Lower leg skin (tissue), 3 donors: ENCODE measurements at regions not wholly inside any gene's neighbourhood (a gene's known extent, or its start where the extent isn't known, plus 50 kb on each side); places are given as distances from the start of the nearest gene placed in this dataset.

ENCODE experiments used
- POLR2A ChIP-seq, 2 donors: fragments of 450-650 bp; IDR thresholded peaks; one replicate each; pipeline ENCODE4 v1.6.1; 2016 to 2017; ENCODE audit warnings: antibody characterized with exemption in 2 of 2, mild to moderate bottlenecking in 1 of 2, moderate library complexity in 1 of 2
- TF ChIP-seq, protein P1 (sequence below), 3 donors: fragments of 450-650 bp; IDR thresholded peaks; one replicate each; pipeline ENCODE4 v1.5.1; 2016; ENCODE audit warnings: antibody characterized with exemption in 3 of 3, mild to moderate bottlenecking in 3 of 3, moderate library complexity in 2 of 3

DNA sequence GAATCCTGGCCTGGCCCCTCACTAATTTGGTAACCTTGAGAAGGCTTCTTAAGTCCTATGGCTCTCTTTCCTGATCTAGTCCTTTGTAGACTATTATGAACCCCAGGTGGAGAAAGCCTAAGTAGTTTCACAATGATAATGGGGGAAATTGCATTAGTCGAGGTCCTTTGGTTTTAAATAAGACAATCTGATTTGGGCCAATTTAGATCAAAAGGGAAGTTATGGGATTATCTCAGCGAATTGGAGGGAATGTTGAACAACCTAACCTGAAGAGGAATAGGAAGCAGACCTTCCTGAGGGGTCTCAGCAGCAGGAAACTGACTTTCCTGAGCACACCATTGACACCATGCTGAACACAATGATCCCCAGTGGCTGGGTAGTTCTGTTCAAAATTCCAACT, 331.5 kb downstream of the PRDM5 start:
- TF ChIP-seq, protein P1, sequence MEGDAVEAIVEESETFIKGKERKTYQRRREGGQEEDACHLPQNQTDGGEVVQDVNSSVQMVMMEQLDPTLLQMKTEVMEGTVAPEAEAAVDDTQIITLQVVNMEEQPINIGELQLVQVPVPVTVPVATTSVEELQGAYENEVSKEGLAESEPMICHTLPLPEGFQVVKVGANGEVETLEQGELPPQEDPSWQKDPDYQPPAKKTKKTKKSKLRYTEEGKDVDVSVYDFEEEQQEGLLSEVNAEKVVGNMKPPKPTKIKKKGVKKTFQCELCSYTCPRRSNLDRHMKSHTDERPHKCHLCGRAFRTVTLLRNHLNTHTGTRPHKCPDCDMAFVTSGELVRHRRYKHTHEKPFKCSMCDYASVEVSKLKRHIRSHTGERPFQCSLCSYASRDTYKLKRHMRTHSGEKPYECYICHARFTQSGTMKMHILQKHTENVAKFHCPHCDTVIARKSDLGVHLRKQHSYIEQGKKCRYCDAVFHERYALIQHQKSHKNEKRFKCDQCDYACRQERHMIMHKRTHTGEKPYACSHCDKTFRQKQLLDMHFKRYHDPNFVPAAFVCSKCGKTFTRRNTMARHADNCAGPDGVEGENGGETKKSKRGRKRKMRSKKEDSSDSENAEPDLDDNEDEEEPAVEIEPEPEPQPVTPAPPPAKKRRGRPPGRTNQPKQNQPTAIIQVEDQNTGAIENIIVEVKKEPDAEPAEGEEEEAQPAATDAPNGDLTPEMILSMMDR (IDR thresholded peaks at IDR 0.05) = no peak
- no peak for TF ChIP-seq POLR2A (IDR thresholded peaks at IDR 0.05)
